Embryonic facial prominence (tissue), 1 donor: ENCODE measurements at regions not wholly inside any gene's neighbourhood (a gene's known extent, or its start where the extent isn't known, plus 50 kb on each side); places are given as distances from the start of the nearest gene placed in this dataset.

Source experiments
- DNase-seq: peaks from one replicate; pipeline ENCODE4 v3.0.0-alpha.2; 2016; ENCODE audit errors: extremely low spot score

DNA sequence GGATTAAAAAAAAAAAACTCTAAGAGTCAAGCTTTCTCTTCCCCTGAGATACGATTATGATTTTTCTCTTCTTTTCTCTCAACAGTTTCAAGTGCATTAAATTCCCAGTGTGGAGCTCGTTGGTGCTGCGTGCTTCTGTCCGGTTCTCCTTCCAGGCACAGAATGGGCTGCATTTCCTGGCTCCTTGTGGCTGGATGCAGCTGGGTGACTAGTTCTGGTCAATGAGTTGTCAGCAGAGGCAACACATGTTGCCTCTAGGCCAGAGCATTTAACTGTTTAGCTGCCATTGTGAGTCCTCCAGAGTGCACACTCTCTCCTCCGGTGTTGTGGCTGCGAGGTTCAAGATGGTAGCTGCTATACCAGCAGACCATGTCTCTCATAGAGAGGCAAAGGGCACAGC, 312.9 kb downstream of the RRAGC start:
- DNase-seq: no peak

- no peak for DNase-seq
These were observed 318.3 kb downstream of the RRAGC start for GRCh38 chr1:38541223-38541622.

DNA sequence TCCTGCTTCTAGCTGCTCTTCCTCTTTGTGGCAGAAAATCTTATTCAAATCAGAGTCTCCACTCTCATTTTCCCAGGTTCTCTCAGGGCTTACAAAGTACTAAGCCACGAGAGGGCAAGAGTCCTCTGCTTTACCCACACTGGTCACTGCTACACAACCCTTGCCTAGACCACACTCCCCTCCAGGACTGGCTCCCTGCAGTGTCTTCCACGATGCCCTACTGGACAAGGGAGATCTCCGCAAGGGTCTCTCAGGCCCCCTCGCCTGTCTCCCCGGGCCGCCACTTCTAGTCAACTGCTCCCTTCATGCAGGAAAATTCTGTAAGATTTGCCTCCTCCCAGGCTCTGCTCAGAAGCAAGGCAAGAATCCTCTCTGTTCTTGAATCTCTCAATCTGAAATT, 319.6 kb downstream of the RRAGC start:
- DNase-seq: no peak

DNA sequence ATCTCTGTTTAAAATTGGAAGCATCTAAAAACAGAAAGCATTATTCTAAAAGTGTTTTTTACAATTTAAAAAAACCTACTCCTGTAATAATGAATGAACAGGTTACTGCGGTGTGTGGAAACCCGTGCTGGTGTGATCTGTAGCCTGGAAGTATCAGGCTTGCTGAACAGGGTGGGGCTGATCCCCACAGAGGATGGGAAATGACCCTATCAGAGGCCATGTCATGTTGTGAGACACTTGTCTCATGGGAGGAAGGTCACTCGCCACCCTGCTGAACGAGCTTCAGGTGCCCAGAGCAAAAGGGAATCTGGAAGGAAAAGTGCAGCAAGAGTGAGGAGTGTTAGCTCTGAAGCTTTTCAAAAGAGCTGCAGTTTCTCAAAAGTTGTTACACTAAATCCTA, 320.7 kb downstream of the RRAGC start:
- no peak for DNase-seq

DNA sequence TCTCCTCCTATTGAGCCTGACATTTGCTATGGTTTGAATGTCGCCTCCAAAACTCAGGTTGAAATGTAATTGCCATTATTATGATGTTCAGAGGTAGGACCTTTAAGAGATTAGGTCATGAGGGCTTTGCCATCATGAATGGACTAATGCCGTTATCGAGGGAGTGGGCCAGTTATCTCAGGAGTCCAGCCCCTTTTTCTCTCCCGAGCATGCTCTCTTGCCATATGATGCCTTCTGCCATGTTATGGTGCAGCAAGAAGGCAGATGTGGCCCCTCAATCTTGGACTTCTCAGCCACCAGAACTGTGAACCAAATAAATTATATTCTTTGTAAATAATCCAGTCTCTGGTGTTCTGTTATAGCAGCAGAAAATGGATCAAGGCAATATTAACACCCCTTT, 323.5 kb downstream of the RRAGC start:
- no peak for DNase-seq

- DNase-seq: no peak
These were observed 325.1 kb downstream of the RRAGC start for GRCh38 chr1:38534473-38534823.

DNA sequence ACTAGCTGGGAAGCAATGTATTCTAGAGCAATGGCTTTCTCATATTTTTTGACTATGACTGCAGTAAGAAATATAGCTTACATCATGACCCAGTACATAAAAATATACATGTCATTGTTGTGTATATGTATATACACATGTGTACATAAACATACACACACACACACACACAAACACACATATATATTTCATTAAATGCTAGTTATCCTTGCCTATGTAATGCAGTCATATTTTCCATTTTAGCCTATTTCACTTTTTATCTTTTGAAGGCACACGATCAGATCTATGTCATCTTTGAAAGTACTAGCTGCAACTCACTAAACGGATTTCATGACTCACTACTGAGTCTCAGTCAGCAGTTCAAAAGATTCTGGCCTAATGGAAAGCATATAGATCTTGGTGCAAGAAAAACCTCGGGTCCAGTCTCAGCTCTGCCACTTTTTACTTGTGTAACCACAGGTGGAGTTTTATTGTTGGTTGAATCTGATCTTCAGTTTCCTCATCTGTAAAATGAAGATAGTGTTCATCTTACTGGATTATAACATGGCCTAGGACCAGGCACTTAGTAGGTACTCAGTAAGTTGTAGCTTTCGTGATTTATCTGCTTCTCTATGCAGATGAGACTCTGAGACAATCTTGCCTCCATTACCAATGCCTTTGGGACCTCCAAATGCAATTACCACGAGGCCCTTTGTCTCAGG, 325.6 kb downstream of the RRAGC start:
- DNase-seq: no peak

DNA sequence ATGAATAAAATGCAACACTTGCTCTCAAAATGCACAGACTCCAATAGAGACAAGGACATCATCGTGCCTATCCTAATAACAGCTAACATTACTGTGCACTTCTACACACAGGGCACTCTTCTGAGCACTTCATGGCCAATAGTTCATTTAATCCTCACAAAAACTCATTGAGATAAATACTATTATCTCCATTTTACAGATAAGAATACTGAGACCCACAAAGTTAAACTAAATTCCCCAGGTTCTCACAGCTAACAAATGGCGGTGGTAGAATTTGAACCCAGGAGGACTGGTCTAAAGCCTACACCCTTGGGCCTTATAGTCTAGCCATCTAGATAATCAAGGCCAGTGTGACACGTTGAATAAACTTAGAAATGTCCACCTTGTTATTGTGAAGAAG, 328.6 kb downstream of the RRAGC start:
- DNase-seq: no peak

DNA sequence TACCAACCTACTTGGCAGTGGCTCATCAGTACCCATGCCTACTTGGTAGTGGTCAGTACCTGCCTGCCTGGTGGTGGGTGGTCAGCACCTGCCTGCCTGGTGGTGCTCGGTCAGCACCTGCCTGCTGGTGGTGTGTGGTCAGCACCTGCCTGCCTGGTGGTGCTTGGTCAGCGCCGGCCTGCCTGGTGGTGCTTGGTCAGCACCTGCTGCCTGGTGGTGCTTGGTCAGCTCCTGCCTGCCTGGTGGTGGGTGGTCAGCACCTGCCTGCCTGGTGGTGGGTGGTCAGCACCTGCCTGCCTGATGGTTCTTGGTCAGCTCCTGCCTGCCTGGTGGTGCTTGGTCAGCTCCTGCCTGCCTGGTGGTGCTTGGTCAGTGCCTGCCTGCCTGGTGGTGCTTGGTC, 329.6 kb downstream of the RRAGC start:
- no peak for DNase-seq

DNA sequence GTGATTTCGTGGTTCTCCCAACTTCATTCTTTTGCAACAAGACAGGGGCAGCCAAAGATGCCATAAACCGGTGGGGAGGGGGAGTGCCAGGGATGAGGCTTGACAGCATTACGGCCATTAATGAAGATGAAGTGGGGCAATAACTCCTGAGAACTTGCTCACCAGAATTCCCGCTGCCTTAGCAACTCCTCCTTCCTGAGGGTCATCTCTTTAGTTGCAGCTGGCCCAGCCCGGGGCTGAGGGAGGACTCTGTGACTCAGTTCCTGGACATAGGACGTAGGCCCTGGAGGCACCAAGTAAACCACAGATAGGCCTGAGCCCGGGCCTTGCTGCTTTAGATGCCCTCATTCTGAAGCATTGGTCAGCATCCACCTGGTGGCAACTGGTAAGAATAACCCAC, 330.2 kb downstream of the RRAGC start:
- DNase-seq: no peak

- DNase-seq: no peak
These were observed 330.9 kb downstream of the RRAGC start for GRCh38 chr1:38528623-38529022.

- DNase-seq: no peak
These were observed 332.1 kb downstream of the RRAGC start for GRCh38 chr1:38527373-38527966.

DNA sequence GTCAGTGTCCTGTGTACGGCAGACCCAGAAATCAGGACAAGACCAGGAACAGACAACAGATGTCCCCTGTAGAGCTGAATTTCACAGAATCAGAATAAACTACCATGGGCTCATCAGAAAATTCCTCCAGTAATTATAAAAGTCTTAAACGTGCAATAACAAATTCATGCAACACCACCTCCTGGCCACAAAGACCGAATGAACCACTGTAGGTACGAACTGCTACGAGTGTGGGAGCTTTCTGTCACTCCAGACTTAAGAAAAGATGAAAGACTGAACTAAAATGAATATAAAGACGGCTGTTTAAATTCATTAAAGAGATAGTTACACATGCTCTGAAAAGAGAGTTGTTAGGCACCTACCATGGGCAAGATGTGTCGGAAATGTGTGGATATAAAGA, 333.5 kb downstream of the RRAGC start:
- no peak for DNase-seq

GRCh38 chr1:38525343-38526043, 334.1 kb downstream of the RRAGC start:
- no peak for DNase-seq

DNA sequence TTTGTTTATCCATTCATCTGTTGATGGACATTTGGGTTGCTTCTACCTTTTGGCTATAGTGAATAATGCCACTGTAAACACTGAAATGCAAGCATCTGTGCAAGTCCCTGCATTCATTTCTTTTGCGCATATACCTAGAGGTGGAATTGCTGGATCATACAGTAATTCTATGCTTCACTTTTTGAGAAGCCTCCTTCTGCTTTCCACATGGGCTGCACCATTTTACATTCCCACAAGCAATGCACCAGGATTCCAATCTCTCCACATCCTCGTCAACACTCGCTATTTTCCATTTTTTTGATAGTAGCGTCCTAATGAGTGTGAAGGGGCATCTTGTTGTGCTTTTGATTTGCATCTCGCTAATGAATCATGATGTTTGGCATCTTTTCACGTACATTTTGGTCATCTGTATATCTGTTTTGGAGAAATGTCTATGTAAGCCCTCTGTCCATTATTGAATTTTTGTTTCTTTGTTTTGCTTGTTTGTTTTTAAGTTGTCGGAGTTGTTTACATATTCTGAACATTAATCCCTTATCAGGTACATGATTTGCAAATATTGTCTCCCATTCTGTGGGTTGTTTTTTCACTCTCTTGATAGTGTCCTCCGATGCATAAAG, 335.4 kb downstream of the RRAGC start:
- DNase-seq: no peak

- DNase-seq: no peak
These were observed 336.0 kb downstream of the RRAGC start for GRCh38 chr1:38523568-38523939.

DNA sequence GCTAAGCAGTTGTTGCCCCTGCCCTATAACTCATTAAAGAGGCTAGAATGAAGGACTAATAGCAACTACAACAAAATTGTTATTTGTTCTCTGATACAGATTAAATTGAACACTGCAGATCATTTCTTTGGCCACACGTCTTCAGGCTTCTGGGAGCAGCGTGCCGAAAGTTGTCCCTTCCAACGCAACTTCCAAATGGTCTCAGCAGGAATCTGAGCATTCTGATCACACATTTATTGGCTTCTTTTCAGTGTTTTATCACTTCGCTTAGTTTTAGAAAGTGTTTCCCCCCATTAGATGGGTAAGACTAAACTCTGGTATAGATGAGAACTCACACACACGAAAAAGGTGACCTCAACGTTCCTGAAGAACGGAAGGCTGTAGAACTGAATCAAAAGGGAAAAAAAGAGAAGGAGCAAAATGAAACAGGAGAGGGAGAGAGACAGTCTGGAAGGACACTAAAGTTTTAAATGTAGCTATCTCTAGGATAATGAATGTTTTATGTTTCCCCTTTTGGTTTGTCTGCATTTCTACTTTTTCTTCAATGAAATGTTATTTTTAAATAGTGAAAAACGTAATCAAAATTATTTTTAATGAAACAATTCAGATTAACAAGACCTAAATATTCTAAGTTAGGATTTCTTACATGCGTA, 336.5 kb downstream of the RRAGC start:
- DNase-seq: no peak

- DNase-seq: no peak
These were observed 343.0 kb downstream of the RRAGC start for GRCh38 chr1:38516560-38516959.

DNA sequence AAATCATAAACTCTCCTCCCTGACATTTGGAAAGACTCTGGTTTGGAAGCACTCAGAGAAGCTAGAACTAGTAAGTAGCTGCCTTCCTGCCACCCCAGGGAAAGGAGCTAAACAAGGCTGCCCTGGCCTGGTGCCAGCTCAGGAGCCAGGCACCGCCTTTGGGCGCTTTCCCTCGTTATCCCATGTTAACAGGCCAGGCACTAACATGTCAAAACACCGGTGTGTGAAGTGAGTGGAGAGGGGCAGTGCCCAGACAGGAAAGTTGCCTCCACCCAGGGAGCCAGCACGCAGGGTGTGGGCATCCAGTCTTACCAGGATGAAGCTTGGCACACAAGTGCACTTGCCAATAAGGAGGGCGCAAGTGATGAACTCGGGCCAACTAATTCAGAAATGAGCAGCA, 346.8 kb downstream of the RRAGC start:
- no peak for DNase-seq

- DNase-seq: no peak
These were observed 347.4 kb downstream of the RRAGC start for GRCh38 chr1:38512024-38512767.

- DNase-seq: no peak
These were observed 351.3 kb downstream of the RRAGC start for GRCh38 chr1:38508232-38508631.

DNA sequence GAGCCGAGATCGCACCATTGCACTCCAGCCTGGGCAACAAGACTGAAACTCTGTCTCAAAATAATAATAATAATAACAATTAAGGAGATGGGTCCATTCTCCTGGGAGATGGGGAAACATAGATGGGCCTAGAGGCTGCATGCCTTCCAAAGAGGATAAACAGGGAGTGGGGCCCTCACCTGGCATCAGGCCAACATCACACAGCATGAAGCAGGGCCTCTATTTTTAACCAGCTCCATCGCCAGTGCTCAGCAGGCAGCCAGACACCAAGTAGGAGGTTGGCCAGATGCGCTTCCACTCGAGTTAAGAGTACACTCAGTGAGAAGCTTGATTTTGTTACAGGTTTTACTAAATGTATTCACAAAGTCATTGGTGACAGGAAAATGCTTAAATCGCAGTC, 352.0 kb downstream of the RRAGC start:
- DNase-seq: no peak
